SIG-M5 treated with dmso at 0.1 percent for 504 hours (cell line): ENCODE measurements at regions not wholly inside any gene's neighbourhood (a gene's known extent, or its start where the extent isn't known, plus 50 kb on each side); places are given as distances from the start of the nearest gene placed in this dataset.

Experiments used
- DNase-seq: peaks from one replicate; lab custom pipeline; 2025; ENCODE audit not compliant: unreplicated experiment; lab: John Stamatoyannopoulos, UW

- DNase-seq = no peak
These were observed 318.7 kb upstream of the CHRM2 start for GRCh38 chr7:136549756-136550155.

GRCh38 chr7:136533732-136534131 is 334.7 kb upstream of the CHRM2 start:
- no peak for DNase-seq

- DNase-seq = no peak
These were observed 337.6 kb upstream of the CHRM2 start for GRCh38 chr7:136530831-136531230.

GRCh38 chr7:136528329-136528728 is 340.1 kb upstream of the CHRM2 start:
- no peak for DNase-seq

- DNase-seq = no peak
These were observed 340.9 kb upstream of the CHRM2 start for GRCh38 chr7:136527554-136527953.

- DNase-seq = no peak
These were observed 341.9 kb upstream of the CHRM2 start for GRCh38 chr7:136526408-136527105.

GRCh38 chr7:136523571-136523970 is 344.9 kb upstream of the CHRM2 start:
- DNase-seq = no peak

GRCh38 chr7:136517971-136518370 is 350.5 kb upstream of the CHRM2 start:
- DNase-seq = no peak

GRCh38 chr7:136514776-136515175 is 353.7 kb upstream of the CHRM2 start:
- DNase-seq = no peak

- DNase-seq = no peak
These were observed 354.7 kb upstream of the CHRM2 start for GRCh38 chr7:136513744-136514143.

GRCh38 chr7:136509466-136509865 is 359.0 kb upstream of the CHRM2 start:
- no peak for DNase-seq

- no peak for DNase-seq
These were observed 366.3 kb upstream of the CHRM2 start for GRCh38 chr7:136502162-136502561.

- no peak for DNase-seq
These were observed 367.3 kb upstream of the CHRM2 start for GRCh38 chr7:136501151-136501550.

GRCh38 chr7:136496551-136496950 is 371.9 kb upstream of the CHRM2 start:
- no peak for DNase-seq

GRCh38 chr7:136495081-136495480 is 373.4 kb upstream of the CHRM2 start:
- no peak for DNase-seq

GRCh38 chr7:136492366-136492765 is 376.1 kb upstream of the CHRM2 start:
- DNase-seq = no peak

- DNase-seq = no peak
These were observed 378.6 kb upstream of the CHRM2 start for GRCh38 chr7:136489808-136490207.

GRCh38 chr7:136480901-136481300 is 387.6 kb upstream of the CHRM2 start:
- DNase-seq = no peak

GRCh38 chr7:136479922-136480321 is 388.5 kb upstream of the CHRM2 start:
- DNase-seq = no peak

- no peak for DNase-seq
These were observed 398.3 kb upstream of the CHRM2 start for GRCh38 chr7:136470179-136470578.

- no peak for DNase-seq
These were observed 415.5 kb upstream of the CHRM2 start for GRCh38 chr7:136452949-136453348.

GRCh38 chr7:136446751-136447150 is 421.7 kb upstream of the CHRM2 start:
- no peak for DNase-seq

GRCh38 chr7:136441835-136442234 is 426.6 kb upstream of the CHRM2 start:
- DNase-seq = no peak
